CD4-positive, alpha-beta T cell treated with Interleukin-17A for 1 hour (primary cell): ENCODE measurements at regions not wholly inside any gene's neighbourhood (a gene's known extent, or its start where the extent isn't known, plus 50 kb on each side); places are given as distances from the start of the nearest gene placed in this dataset.

Experiments used
- DNase-seq: peaks from one replicate; pipeline ENCODE4 v3.0.0-alpha.2; 2020

DNA sequence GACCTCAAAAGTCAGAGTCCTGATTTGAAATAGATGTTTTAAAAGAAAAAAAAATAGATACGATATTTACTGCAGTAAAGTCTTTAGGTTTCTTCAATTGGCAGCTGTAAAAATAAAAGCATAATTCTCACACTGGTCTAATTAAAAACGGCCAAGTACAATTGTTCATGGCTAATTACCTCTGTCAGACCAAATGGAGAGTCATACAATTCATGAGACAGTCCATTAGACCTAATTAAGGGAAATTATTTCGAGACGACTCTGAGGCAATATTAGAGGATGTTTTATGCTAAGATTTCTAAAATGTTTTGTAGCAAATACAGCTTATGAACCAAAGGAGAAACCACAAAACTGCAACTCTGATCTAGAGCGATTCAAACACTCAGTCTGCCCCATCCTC lies 131.3 kb downstream of the PHLDA1 start:
- DNase-seq: no peak

DNA sequence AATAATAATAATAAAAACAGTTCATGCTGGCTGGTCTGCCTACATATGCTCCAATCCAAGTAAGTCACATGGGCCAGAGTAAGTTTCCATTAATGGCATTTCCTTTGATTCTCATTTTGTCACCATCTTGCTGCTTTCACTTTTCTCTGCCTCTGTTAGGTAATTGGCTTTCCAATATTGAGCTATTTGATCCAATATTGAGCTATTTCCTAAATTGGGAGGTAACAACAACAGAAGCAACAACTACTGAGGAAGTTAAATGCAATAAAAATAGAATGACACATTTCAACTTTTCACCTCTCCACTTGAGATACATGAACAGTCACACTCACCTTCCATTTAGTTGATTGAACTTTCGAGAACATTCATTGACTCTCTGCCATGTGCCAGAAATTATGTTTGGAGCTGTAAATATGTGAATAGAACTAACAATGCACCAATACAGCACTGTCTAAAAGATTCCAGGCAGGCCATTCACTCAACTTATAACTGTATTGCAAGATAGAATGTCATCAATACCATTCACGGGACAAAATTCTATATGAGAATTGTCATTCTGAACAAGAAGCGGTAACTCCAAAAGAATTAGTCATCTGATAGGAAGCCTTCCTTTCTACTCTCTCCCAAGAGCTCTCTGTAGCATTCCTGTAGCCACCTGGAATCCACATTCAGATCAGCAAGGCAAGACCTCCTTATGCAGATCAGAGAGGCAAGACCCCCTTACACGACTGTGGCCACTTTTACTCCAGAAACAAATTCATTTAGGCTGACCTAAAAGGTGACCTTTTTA lies 136.4 kb downstream of the PHLDA1 start:
- DNase-seq: no peak

- no peak for DNase-seq
Measured at GRCh38 chr12:75893765-75894164, 137.8 kb downstream of the PHLDA1 start.

- DNase-seq: no peak
Measured at GRCh38 chr12:75892731-75893408, 138.7 kb downstream of the PHLDA1 start.

DNA sequence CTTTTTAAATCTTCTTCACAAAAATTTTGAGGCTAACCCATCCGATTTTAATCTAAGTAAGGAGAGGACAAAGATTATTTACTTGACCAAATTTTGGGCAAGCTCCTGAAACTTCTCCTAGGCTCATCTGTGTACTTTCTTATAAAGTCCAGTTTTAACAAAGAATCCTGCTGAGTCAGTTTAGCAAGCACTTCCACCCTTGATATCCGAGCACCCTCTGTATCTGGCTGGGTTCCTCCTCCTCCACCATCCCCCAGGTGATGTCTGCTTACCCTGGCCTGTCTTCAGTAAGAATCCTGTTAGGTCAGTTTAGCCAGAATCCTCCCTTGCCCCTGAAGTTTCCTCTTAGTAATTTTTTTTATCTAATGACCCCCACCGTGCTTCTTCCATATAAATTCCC lies 140.5 kb downstream of the PHLDA1 start:
- no peak for DNase-seq

- no peak for DNase-seq
Measured at GRCh38 chr12:75890660-75891059, 140.9 kb downstream of the PHLDA1 start.

GRCh38 chr12:75890141-75890540 lies 141.4 kb downstream of the PHLDA1 start:
- DNase-seq: no peak

DNA sequence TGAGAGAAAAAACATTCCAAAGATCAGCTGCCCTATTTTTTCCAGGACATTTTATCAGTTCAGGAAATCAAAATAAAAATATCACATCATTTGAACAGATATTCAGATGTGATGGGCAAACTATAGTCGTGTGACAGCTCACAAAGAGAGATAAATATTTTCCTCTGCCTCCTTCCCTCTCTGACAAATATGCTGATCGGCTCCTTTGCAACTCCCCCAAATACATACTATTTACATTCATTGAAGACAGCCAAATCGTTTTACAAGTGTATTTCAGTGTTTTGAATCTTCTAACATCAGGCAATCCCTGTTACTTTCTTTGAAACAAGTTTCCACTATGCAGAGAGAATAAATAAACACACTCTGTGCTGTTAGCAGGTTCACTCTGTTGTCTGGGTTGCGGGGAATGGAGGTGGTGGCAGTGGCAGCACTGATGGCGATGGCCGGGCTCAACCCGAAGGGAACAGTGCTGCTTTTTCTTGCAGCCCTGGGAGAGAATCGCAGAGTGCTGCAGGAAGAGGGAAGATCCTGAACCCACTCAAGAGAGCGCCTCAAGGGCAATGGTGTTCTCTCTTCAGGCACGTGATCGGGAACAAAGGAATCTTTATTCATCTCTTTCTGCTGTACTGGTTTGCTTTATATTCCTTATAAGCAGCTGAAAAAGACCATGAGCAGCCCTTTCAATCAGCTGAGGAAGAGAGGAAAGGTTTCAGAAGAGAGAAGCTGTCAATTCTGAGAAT lies 142.5 kb downstream of the PHLDA1 start:
- no peak for DNase-seq

- no peak for DNase-seq
Measured at GRCh38 chr12:75888399-75888798, 143.2 kb downstream of the PHLDA1 start.

GRCh38 chr12:75887979-75888378 lies 143.6 kb downstream of the PHLDA1 start:
- no peak for DNase-seq

GRCh38 chr12:75884465-75884985 lies 147.1 kb downstream of the PHLDA1 start:
- DNase-seq: no peak

DNA sequence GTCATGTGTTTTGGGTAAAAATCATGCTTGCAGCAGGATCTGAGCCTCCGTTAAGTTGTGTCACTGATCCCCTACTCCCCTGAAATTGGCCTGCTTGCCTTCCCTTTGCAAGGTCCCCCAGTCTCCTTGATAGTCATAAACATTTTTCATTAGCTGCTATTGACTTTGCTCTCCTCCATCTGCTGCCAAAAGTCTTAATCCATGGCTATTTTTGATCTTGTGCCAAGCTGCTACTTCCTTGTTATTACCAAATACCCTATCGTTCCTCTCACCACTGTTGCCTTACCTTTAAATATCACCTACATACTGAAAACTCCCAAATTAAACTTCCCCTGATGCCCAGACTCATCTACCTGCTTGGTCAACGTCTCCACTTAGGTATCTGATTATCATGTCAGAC lies 148.3 kb downstream of the PHLDA1 start:
- DNase-seq: no peak

- DNase-seq: no peak
Measured at GRCh38 chr12:75882421-75882820, 149.2 kb downstream of the PHLDA1 start.

- DNase-seq: no peak
Measured at GRCh38 chr12:75881920-75882319, 149.7 kb downstream of the PHLDA1 start.

GRCh38 chr12:75877763-75878621 lies 153.6 kb downstream of the PHLDA1 start:
- no peak for DNase-seq

DNA sequence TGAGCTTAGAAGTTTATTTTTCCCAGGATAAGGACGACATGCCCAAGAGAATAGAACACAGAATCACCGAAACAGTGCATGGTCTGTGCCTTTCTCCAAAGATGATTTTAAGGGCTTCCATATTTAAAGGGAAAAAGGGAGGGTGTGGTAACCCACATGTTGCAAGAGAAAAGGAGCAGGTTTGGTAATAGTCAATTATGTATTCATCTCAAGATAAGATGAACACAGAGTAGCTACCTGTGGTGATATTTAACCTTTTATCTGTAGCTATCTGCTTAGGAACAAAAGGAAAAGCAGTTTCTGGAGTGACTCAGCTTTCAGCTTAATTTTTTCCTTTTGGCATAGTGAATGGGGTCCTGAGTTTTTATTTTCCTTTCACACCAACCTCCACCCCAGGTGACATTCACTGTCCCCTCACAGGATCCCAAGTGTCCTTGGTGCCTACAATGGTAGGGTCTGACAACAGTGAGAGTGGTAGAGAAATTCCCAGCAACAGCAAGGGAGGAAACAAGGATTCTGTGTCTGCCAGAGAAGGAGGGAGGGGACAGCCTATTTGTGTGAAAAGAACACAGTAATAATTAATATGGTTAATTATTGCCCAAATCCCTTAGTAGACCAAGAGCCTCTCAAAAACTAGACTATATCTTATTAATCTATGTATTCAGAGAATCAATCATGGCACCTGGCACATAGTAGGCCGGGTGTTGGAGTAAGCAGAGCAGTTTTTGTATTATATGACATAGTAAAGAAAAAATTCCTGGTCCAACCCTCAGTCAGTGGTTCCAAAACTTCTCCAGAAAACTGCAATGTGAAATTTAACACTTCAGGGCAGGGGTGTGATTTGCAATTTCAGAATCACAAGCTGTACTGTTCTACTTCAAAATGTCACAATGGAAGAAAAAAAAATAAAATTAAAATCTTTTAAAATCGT lies 154.5 kb downstream of the PHLDA1 start:
- DNase-seq: no peak

- no peak for DNase-seq
Measured at GRCh38 chr12:75874441-75874840, 157.1 kb downstream of the PHLDA1 start.

- DNase-seq: no peak
Measured at GRCh38 chr12:75872762-75873161, 158.8 kb downstream of the PHLDA1 start.

- DNase-seq: no peak
Measured at GRCh38 chr12:75870878-75871277, 160.7 kb downstream of the PHLDA1 start.

- DNase-seq: no peak
Measured at GRCh38 chr12:75868501-75868900, 163.1 kb downstream of the PHLDA1 start.

DNA sequence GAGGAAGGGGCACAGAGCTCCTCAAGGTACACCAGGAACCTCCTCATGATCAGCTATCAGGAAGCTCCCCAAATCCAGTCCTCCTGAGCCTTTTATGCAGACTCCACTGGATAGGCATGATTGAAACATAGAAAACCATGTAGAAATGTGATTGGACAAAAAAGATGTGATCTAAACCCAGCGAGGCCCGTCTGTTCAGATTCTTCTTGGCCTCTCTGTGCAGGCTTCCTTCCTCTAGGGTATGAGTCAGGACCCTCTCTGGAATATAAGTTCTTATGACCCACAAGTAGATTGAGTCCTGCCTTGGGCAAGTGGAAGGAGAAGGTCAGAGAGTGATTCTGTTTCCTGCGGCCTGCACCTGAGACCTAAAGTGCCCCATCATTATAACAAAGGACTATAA lies 166.3 kb downstream of the PHLDA1 start:
- no peak for DNase-seq
